OCI-LY1 (cell line): ENCODE measurements at regions not wholly inside any gene's neighbourhood (a gene's known extent, or its start where the extent isn't known, plus 50 kb on each side); places are given as distances from the start of the nearest gene placed in this dataset.
"Not testable (repeated sequence)": the region's sequence is repeated elsewhere in the genome, so short reads cannot be mapped to it uniquely, and the experiment has no call there.

ENCODE experiments used
- H2AFZ ChIP-seq: fragments of 200-600 bp; sonication (generic), shearing (Covaris generic); 2 replicates; pipeline ENCODE4 v1.6.0; 2014; ENCODE audit warnings: antibody characterized with exemption, mild to moderate bottlenecking, low read length
- H3F3A ChIP-seq: fragments of 200-600 bp; sonication (generic), shearing (Covaris generic); 2 replicates; pipeline ENCODE4 v1.6.0; 2014; ENCODE audit warnings: mild to moderate bottlenecking, antibody characterized with exemption, low read length, moderate library complexity; ENCODE audit not compliant: insufficient read depth
- H3K27ac ChIP-seq: fragments of 200-600 bp; sonication (generic); 2 replicates; pipeline ENCODE4 v1.5.1; 2014; ENCODE audit warnings: low read length, mixed run types, mild to moderate bottlenecking, low read depth; ENCODE audit not compliant: poor library complexity, severe bottlenecking
- H3K27me3 ChIP-seq: fragments of 200-600 bp; sonication (generic); 2 replicates; pipeline ENCODE4 v1.6.0; 2014; ENCODE audit warnings: antibody characterized with exemption, mild to moderate bottlenecking, low read length, moderate library complexity; ENCODE audit not compliant: insufficient read depth
- H3K36me3 ChIP-seq: fragments of 200-600 bp; sonication (generic); 2 replicates; pipeline ENCODE4 v1.6.1; 2014; ENCODE audit warnings: mild to moderate bottlenecking, antibody characterized with exemption, low read length, moderate library complexity, mixed read lengths; ENCODE audit not compliant: insufficient read depth
- H3K4me1 ChIP-seq: fragments of 200-600 bp; sonication (generic); 2 replicates; pipeline ENCODE4 v1.5.1; 2014; ENCODE audit warnings: mild to moderate bottlenecking, low read length, moderate library complexity; ENCODE audit not compliant: insufficient read depth, severe bottlenecking
- H3K4me2 ChIP-seq: fragments of 200-600 bp; sonication (generic), shearing (Covaris generic); 2 replicates; pipeline ENCODE4 v1.6.1; 2014; ENCODE audit warnings: low read length
- H3K4me3 ChIP-seq: fragments of 200-600 bp; sonication (generic); 2 replicates; pipeline ENCODE4 v1.5.1; 2014; ENCODE audit warnings: low read length, low read depth, mild to moderate bottlenecking, mixed read lengths; ENCODE audit not compliant: poor library complexity, severe bottlenecking
- H3K79me2 ChIP-seq: fragments of 200-600 bp; shearing (Covaris generic); 2 replicates; pipeline ENCODE4 v1.6.1; 2016; ENCODE audit warnings: mixed run types, low read length, mixed read lengths; ENCODE audit not compliant: insufficient read depth
- H3K9ac ChIP-seq: fragments of 200-600 bp; sonication (generic), shearing (Covaris generic); 2 replicates; pipeline ENCODE4 v1.6.1; 2014; ENCODE audit warnings: mild to moderate bottlenecking, low read length, mixed read lengths
- H3K9me2 ChIP-seq: fragments of 200-600 bp; sonication (generic), shearing (Covaris generic); 2 replicates; pipeline ENCODE4 v1.6.1; 2014; ENCODE audit warnings: low read depth, mild to moderate bottlenecking, low read length, mixed read lengths
- H3K9me3 ChIP-seq: fragments of 200-600 bp; shearing (Covaris generic); 2 replicates; pipeline ENCODE4 v1.6.1; 2014; ENCODE audit warnings: low read length, mixed read lengths
- H4K20me1 ChIP-seq: fragments of 200-600 bp; sonication (generic), shearing (Covaris generic); 2 replicates; pipeline ENCODE4 v1.6.0; 2016; ENCODE audit warnings: mild to moderate bottlenecking, low read length; ENCODE audit not compliant: insufficient read depth
- CTCF ChIP-seq: fragments of 200-600 bp; sonication (generic), shearing (Covaris generic); IDR thresholded peaks from 2 replicates; pipeline ENCODE4 v1.5.1; 2017; ENCODE audit warnings: mild to moderate bottlenecking, antibody characterized with exemption, low read length, moderate library complexity, mixed read lengths
- EZH2 ChIP-seq: fragments of 200-600 bp; sonication (generic), shearing (Covaris generic); IDR thresholded peaks from 2 replicates; pipeline ENCODE4 v1.8.0; 2017; ENCODE audit warnings: borderline replicate concordance, mixed run types, mild to moderate bottlenecking, antibody characterized with exemption, low read length, moderate library complexity, mixed read lengths

DNA sequence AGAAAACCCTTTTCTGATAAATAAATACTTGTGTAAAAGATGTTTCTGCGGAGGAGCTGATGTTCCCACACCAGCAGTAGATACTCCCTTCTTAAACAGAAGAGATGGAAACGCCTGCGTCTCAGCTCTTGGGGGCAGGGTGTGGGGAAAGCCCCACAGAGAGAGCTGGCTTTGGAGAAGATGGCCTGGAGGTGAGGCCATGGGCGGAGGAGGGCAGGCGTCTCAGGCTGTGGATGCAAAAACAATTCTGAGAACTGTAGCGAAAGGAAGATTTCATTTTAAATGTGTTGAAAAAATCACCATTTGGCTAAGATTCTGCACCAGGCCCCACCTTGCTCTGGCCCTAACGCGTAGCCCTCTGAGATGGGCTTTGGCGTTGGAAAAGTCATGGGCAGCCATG lies 201.0 kb downstream of the LAT start:
- H3K79me2 ChIP-seq, H3K4me2 ChIP-seq, H3K4me3 ChIP-seq, H3K27ac ChIP-seq, H3K27me3 ChIP-seq, H3K9ac ChIP-seq, H2AFZ ChIP-seq, H3K9me3 ChIP-seq, H3K9me2 ChIP-seq, H3F3A ChIP-seq, H3K4me1 ChIP-seq, H3K36me3 ChIP-seq, H4K20me1 ChIP-seq: not testable (repeated sequence)

DNA sequence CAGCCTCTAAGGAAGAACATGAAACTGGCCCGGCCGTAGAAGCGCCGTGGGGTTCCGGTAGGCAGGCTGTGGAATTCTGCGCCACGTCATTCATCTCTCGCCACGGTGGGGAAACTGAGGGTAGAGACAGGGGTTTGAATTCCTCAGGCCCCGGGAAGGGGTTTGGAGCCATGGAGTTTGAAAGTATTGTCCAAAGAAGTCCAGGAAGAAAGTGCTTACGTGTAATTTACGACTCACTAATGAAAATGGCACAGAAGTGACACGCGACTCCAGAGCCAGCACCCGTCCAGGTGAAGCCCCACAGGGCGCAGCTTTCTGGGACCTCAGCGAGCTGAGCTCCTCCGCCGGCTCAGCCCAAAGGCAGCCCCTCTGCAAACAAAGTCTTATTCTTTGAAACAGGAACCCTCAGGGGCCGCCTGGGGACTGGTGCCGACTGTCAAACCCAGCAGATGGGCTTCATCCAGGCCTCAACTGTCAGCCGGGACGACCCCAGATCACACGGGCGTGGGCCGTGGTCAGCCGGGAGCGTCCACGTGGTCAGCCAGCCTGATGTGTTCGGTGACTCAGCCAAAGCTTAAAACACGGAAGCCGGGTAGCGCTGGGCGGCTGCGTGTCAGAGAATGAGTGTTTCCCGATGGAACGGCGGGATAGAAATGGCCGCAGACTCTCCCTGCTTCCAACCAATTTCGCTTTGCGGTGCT lies 200.0 kb downstream of the LAT start:
- not testable (repeated sequence) for H3F3A ChIP-seq, H3K9me2 ChIP-seq, H3K27ac ChIP-seq, H3K36me3 ChIP-seq, H3K4me3 ChIP-seq, H3K79me2 ChIP-seq, H3K4me2 ChIP-seq, H3K9ac ChIP-seq, H3K4me1 ChIP-seq, H4K20me1 ChIP-seq, H3K9me3 ChIP-seq, H2AFZ ChIP-seq, H3K27me3 ChIP-seq

DNA sequence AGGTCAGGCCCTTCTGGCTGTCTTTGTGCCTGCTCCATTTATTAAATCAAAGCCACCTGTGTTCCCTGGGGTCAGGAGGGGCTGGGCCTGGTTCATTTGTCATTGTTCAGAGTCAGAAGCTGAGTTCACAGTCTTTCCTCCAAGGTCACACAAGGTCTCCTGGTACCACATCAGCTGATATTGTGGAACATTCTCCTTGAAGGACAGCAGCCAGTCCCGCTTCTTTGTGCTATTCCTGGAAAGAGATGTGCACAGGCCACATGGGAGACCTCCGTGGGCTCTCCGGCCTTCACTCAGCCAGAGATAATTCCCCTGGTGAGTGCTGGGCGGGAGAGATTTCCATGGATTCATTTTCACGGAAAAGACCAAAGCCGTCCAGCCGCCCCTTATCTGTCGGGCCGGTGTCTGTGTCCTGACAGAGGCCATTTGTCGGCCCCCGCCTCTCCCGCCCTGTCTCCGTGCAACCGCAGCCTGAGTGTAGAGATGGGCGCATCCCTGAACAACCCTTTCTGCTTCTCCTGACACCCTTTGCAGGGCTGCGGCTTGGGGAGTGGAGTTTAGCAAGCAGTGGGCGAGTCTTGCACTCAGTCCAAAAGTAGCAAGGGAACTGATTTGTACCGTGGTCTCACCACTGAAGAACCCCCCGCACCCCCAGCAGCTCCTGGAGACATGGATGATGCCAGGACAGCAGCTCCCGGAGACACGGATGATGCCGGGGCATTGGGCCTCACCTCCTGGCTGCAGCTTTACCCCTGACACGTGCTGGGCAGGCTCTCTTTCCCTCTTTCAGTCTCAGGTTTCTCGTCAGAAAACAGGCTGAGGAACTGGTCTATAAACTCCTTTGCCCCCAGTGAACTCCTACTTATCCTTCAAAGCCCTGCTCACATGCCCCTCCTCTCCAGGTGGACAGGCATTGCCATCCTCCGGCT lies 198.4 kb downstream of the LAT start:
- H3K9ac ChIP-seq, H3K9me2 ChIP-seq, H3K4me1 ChIP-seq, H3F3A ChIP-seq, H3K36me3 ChIP-seq, H3K27me3 ChIP-seq, H3K9me3 ChIP-seq, H3K4me3 ChIP-seq, H3K27ac ChIP-seq, H3K4me2 ChIP-seq, H4K20me1 ChIP-seq, H3K79me2 ChIP-seq, H2AFZ ChIP-seq: not testable (repeated sequence)

DNA sequence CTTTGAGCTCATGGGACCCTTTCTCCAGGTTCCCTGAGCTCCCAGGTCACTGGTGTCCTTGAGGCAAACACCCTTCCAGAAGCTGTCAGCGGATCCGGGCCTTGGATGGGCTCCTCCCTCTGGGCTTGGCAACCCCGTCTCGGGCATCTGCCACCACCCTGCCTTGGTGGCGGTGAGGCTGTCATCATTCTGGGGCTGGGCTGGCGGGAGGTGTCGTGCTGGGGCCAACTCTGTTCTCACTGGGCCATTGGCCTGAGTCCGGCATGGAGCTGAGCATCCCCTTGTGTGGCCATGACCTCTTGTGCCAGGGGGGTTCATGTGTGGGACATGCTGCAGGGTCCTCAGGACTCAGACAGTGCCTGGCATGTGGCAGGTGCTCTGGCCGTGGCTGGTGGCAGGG lies 197.6 kb downstream of the LAT start:
- Histone ChIP-seq H3K9me2 (no peaks in the 10 kb centered on the region), H3F3A (no peaks in the 10 kb centered on the region), H3K4me2 (no peak overlapping the region), H3K4me3 (no peak overlapping the region), H3K36me3 (no peaks in the 10 kb centered on the region), H3K9me3 (no peaks in the 10 kb centered on the region), H3K4me1 (no peaks in the 10 kb centered on the region), H3K79me2 (no peaks in the 10 kb centered on the region), H3K9ac (no peak overlapping the region), H3K27ac (no peak overlapping the region), H2AFZ (no peak overlapping the region), H3K27me3 (no peaks in the 10 kb centered on the region), H4K20me1 (no peaks in the 10 kb centered on the region)
- TF ChIP-seq CTCF (no peak), EZH2 (no peak)
